GM23338 (cell line): ENCODE measurements at regions not wholly inside any gene's neighbourhood (a gene's known extent, or its start where the extent isn't known, plus 50 kb on each side); places are given as distances from the start of the nearest gene placed in this dataset.

ENCODE experiments used
- ATAC-seq: fragments of 200-7000 bp; cut with Tn5 transposase; 3 replicates; pipeline ENCODE4 v1.9.1; 2020
- DNase-seq: peaks from one replicate; pipeline ENCODE4 v3.0.0-alpha.2; 2015; ENCODE audit warnings: low spot score
- H2AFZ ChIP-seq: fragments of 200-600 bp; sonication (generic); 2 replicates; pipeline ENCODE4 v1.8.0; 2016; ENCODE audit warnings: antibody characterized with exemption, mild to moderate bottlenecking, moderate library complexity
- H3F3A ChIP-seq: fragments of 200-600 bp; sonication (generic); replicated peaks from 2 replicates; pipeline ENCODE4 v1.8.0; 2017; ENCODE audit warnings: antibody characterized with exemption, mixed run types, low read depth
- H3K27ac ChIP-seq: fragments of 200-600 bp; sonication (generic); 2 replicates; pipeline ENCODE4 v1.6.1; 2016; ENCODE audit warnings: low read depth
- H3K27me3 ChIP-seq: fragments of 200-600 bp; sonication (generic); 2 replicates; pipeline ENCODE4 v1.8.0; 2016; ENCODE audit warnings: mild to moderate bottlenecking, mixed run types, moderate library complexity; ENCODE audit not compliant: insufficient read depth
- H3K36me3 ChIP-seq: fragments of 200-600 bp; sonication (generic); 2 replicates; pipeline ENCODE4 v1.8.0; 2016; ENCODE audit warnings: mild to moderate bottlenecking; ENCODE audit not compliant: insufficient read depth
- H3K4me1 ChIP-seq: fragments of 200-600 bp; sonication (generic); 2 replicates; pipeline ENCODE4 v1.8.0; 2016; ENCODE audit warnings: mild to moderate bottlenecking, moderate library complexity; ENCODE audit not compliant: insufficient read depth
- H3K4me2 ChIP-seq: fragments of 200-600 bp; sonication (generic); 2 replicates; pipeline ENCODE4 v1.7.1; 2017; ENCODE audit warnings: mixed run types
- H3K4me3 ChIP-seq: fragments of 200-600 bp; sonication (generic); 2 replicates; pipeline ENCODE4 v1.6.1; 2016; ENCODE audit warnings: mixed run types
- H3K79me2 ChIP-seq: fragments of 200-600 bp; sonication (generic); replicated peaks from 2 replicates; pipeline ENCODE4 v1.8.0; 2017; ENCODE audit warnings: mild to moderate bottlenecking; ENCODE audit not compliant: insufficient read depth
- H3K9me2 ChIP-seq: fragments of 200-600 bp; sonication (generic); 2 replicates; pipeline ENCODE4 v1.8.0; 2017; ENCODE audit not compliant: insufficient read depth
- H4K20me1 ChIP-seq: fragments of 200-600 bp; sonication (generic); replicated peaks from 2 replicates; pipeline ENCODE4 v1.8.0; 2017; ENCODE audit warnings: mild to moderate bottlenecking; ENCODE audit not compliant: insufficient read depth
- H3K27ac Mint-ChIP-seq: 2 replicates; pipeline ENCODE4 v1.8.0; 2020; ENCODE audit warnings: inconsistent platforms, mild to moderate bottlenecking, moderate library complexity, mixed read lengths
- H3K27me3 Mint-ChIP-seq: 3 replicates; pipeline ENCODE4 v1.8.0; 2022; ENCODE audit warnings: low read depth, mild to moderate bottlenecking, moderate library complexity, mixed read lengths, inconsistent platforms; ENCODE audit not compliant: insufficient read depth, poor library complexity
- H3K36me3 Mint-ChIP-seq: 3 replicates; pipeline ENCODE4 v1.8.0; 2021; ENCODE audit warnings: low read depth, mild to moderate bottlenecking, inconsistent platforms, moderate library complexity, mixed read lengths
- H3K4me1 Mint-ChIP-seq: 3 replicates; pipeline ENCODE4 v1.8.0; 2020; ENCODE audit warnings: mild to moderate bottlenecking, inconsistent platforms, mixed read lengths
- H3K4me3 Mint-ChIP-seq: 3 replicates; pipeline ENCODE4 v1.8.0; 2021; ENCODE audit warnings: moderate library complexity, mild to moderate bottlenecking, inconsistent platforms, mixed read lengths
- H3K9me3 Mint-ChIP-seq: 3 replicates; pipeline ENCODE4 v1.8.0; 2020; ENCODE audit warnings: moderate library complexity, mild to moderate bottlenecking, inconsistent platforms, mixed read lengths
- EZH2 ChIP-seq: fragments of 200-600 bp; sonication (generic); IDR thresholded peaks from one replicate; pipeline ENCODE4 v1.8.0; 2017; ENCODE audit warnings: antibody characterized with exemption, mild to moderate bottlenecking, low read depth; ENCODE audit not compliant: unreplicated experiment
- EZH2phosphoT487 ChIP-seq: fragments of 200-600 bp; sonication (generic); IDR thresholded peaks from one replicate; pipeline ENCODE4 v1.8.1; 2018; ENCODE audit warnings: antibody characterized with exemption; ENCODE audit not compliant: unreplicated experiment
- NANOG ChIP-seq: IDR thresholded peaks from 2 replicates; pipeline ENCODE4 v1.6.1; 2016; ENCODE audit warnings: antibody characterized with exemption, borderline replicate concordance
- POLR2AphosphoS5 ChIP-seq: IDR thresholded peaks from 2 replicates; pipeline ENCODE4 v1.6.1; 2016; ENCODE audit warnings: antibody characterized with exemption, low read depth
- STAT1 ChIP-seq: IDR thresholded peaks from one replicate; pipeline ENCODE4 v1.6.1; 2016; ENCODE audit warnings: antibody characterized with exemption; ENCODE audit not compliant: unreplicated experiment
- TF ChIP-seq, protein P1 (sequence below), 2 experiments: fragments of 200-600 bp in 1 of 2; sonication (generic) in 1 of 2; conservative IDR thresholded peaks; 2 replicates each; pipeline versions ENCODE4 v1.5.1 to v1.6.1; 2016 to 2017; ENCODE audit warnings: antibody characterized with exemption in 2 of 2, low read depth in 2 of 2, mild to moderate bottlenecking in 2 of 2, moderate library complexity in 1 of 2
- TF ChIP-seq, protein P2 (sequence below): IDR thresholded peaks from 2 replicates; pipeline ENCODE4 v1.6.1; 2016; ENCODE audit warnings: antibody characterized with exemption

DNA sequence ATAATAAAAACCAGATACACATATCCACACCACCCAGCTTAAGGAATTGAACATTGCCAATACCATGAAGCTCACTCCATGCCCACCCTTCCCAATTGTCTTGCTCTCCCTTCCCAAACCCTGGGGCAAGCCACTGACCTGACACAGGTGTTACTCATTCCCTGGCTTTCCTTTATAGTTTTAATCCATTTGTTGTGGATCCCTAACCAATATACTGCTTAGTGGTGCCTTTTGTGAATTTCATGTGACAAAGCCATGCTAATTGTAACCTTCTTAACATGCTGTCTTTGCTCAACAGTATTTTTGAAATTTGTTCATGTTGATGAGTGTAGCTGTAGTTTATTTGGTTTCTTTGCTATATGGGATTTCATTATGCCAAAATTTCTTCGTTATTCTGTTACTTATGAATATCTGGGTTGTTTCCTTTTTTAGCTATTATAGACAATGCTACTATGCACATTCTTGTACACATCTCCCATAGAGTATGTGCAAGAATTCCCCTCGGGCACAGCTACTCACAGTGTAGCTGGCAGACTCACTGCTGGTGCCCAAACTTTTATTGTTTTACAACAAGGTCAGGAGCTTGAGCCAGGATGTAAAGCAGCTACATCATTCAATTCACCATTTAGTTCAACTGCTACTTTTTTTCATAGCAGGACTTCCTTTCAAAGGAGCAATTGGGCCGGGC lies 90.8 kb upstream of the ATL2 start (continued):
- TF ChIP-seq, protein P1, sequence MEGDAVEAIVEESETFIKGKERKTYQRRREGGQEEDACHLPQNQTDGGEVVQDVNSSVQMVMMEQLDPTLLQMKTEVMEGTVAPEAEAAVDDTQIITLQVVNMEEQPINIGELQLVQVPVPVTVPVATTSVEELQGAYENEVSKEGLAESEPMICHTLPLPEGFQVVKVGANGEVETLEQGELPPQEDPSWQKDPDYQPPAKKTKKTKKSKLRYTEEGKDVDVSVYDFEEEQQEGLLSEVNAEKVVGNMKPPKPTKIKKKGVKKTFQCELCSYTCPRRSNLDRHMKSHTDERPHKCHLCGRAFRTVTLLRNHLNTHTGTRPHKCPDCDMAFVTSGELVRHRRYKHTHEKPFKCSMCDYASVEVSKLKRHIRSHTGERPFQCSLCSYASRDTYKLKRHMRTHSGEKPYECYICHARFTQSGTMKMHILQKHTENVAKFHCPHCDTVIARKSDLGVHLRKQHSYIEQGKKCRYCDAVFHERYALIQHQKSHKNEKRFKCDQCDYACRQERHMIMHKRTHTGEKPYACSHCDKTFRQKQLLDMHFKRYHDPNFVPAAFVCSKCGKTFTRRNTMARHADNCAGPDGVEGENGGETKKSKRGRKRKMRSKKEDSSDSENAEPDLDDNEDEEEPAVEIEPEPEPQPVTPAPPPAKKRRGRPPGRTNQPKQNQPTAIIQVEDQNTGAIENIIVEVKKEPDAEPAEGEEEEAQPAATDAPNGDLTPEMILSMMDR (conservative IDR thresholded peaks at IDR 0.05; ENCODE audit: low read depth in 2 of 2), result no peak

DNA sequence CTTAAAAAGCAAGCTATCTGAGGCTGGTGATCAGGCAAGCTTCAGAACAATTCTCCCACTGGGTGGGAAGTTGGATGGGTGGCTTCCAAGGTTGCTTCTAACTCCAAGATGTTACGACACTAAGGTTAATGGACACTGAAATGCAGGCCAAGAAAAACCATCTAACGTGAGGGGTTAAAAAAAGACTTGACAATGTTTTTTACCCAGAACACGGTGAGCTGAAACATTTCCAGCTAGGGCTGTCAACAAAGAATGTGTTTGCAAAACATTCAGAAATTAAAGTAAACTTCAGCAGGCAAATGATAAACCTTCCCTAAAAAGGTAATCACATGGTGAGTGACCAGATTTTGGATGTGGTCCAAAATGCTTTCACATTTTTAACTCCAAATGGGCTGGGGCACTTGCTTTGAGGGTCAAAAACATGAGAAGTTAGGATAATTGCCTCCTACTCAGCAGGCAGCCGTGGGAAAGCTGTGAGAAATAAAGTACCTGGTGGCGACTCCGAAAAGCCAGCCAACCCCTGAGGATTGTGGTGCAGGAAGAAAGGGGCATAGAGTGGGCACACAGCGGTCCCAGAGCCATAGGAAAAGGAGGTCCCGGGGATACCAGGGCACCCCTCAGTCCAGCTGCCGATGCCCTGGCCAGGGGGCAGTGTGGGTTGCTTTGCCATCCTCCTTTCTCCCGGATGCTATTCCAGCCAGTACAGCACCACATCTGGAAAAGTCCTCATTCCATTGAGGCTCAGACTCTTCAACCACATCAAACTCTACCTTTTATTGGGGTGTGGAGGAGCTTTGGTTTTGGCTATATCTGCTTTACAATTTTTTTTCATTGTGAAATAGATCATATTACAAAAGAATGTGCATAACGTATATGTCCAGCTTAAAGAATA lies 90.0 kb upstream of the ATL2 start:
- H3K36me3 ChIP-seq, result no peaks in the 10 kb centered on the region
- TF ChIP-seq, protein P2, sequence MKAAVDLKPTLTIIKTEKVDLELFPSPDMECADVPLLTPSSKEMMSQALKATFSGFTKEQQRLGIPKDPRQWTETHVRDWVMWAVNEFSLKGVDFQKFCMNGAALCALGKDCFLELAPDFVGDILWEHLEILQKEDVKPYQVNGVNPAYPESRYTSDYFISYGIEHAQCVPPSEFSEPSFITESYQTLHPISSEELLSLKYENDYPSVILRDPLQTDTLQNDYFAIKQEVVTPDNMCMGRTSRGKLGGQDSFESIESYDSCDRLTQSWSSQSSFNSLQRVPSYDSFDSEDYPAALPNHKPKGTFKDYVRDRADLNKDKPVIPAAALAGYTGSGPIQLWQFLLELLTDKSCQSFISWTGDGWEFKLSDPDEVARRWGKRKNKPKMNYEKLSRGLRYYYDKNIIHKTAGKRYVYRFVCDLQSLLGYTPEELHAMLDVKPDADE, result no peak
- TF ChIP-seq POLR2AphosphoS5, result no peak
- TF ChIP-seq EZH2phosphoT487, result no peak
- TF ChIP-seq STAT1, result no peak
- H2AFZ ChIP-seq, result no peak overlapping the region
- H3K4me2 ChIP-seq, result no peak overlapping the region
- H3F3A ChIP-seq, result no peaks in the 10 kb centered on the region
- Mint-ChIP-seq H3K4me1 (peaks cover 4% of the 10 kb centered on the region; the same call in 1 of the 3 replicates), H3K4me3 (no peak overlapping the region), H3K27me3 (no peaks in the 10 kb centered on the region), H3K27ac (no peak overlapping the region), H3K36me3 (no peaks in the 10 kb centered on the region), H3K9me3 (no peaks in the 10 kb centered on the region)
- ATAC-seq, result no peak
- no peak overlapping the region for H3K4me3 ChIP-seq
- no peaks in the 10 kb centered on the region for H3K27me3 ChIP-seq
- no peak overlapping the region for H3K27ac ChIP-seq
- H4K20me1 ChIP-seq, result no peaks in the 10 kb centered on the region
- H3K9me2 ChIP-seq, result no peaks in the 10 kb centered on the region
- H3K79me2 ChIP-seq, result no peaks in the 10 kb centered on the region
- DNase-seq, result no peak
- 0 out of 2 replicates have a peak, but pooled peaks cover 3% of the 10 kb centered on the region for H3K4me1 ChIP-seq

DNA sequence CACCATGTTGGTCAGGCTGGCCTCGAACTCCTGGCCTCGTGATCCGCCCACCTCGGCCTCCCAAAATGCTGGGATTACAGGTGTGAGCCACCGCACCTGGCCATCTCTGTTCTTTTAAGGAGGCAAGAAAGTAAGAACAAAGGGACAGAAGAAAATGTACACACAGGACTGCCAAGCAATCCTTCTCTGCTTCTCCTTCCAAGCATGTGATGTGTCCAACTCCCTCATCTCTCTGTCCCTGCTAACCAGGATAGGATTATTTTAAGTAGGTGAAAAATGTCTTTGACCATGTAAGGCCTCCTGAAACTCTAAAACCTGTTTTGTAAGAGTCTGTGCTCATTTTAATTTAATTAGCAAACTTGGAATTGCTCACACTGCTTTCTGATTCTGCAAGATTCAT lies 89.3 kb upstream of the ATL2 start:
- no peaks in the 10 kb centered on the region for H3K36me3 ChIP-seq
- DNase-seq (no peak), ATAC-seq (no peak)
- no peak overlapping the region for H3K4me3 Mint-ChIP-seq
- peaks cover 4% of the 10 kb centered on the region; the same call in 1 of the 3 replicates for H3K4me1 Mint-ChIP-seq
- no peaks in the 10 kb centered on the region for H3F3A ChIP-seq
- no peaks in the 10 kb centered on the region for H3K36me3 Mint-ChIP-seq
- H3K27ac Mint-ChIP-seq, result no peak overlapping the region
- no peak overlapping the region for H3K4me2 ChIP-seq
- H3K27me3 ChIP-seq, result no peaks in the 10 kb centered on the region
- H3K4me3 ChIP-seq, result no peak overlapping the region
- no peaks in the 10 kb centered on the region for H3K79me2 ChIP-seq
- no peak overlapping the region for H2AFZ ChIP-seq
- no peaks in the 10 kb centered on the region for H3K9me2 ChIP-seq
- H3K27ac ChIP-seq, result no peak overlapping the region
- H4K20me1 ChIP-seq, result no peaks in the 10 kb centered on the region
- H3K27me3 Mint-ChIP-seq, result no peaks in the 10 kb centered on the region
- 0 out of 2 replicates have a peak, but pooled peaks cover 3% of the 10 kb centered on the region for H3K4me1 ChIP-seq
- no peaks in the 10 kb centered on the region for H3K9me3 Mint-ChIP-seq
- no peak for TF ChIP-seq NANOG
- TF ChIP-seq EZH2, result no peak
- TF ChIP-seq STAT1, result no peak
- TF ChIP-seq, protein P1 (conservative IDR thresholded peaks at IDR 0.05; ENCODE audit: low read depth in 2 of 2), result no peak
- TF ChIP-seq, protein P2, result no peak
